ENCODE measurements at regions not wholly inside any gene's neighbourhood (a gene's known extent, or its start where the extent isn't known, plus 50 kb on each side); places are given as distances from the start of the nearest gene placed in this dataset.

GRCh38 chr10:35722636-35723035, 80.5 kb upstream of the FZD8 start:
- TF ChIP-seq CTCF (IDR thresholded peaks at IDR 0.05; ENCODE audit: insufficient read depth, low read depth, low read length, missing control alignments) = no peak
- no peak for DNase-seq (ENCODE audit: low read depth)
- H3K4me3 ChIP-seq (ENCODE audit: low read depth, low read length) = no peak overlapping the region

- H3K4me3 ChIP-seq (ENCODE audit: low read depth, low read length) = no peak overlapping the region
- no peak for TF ChIP-seq CTCF (IDR thresholded peaks at IDR 0.05; ENCODE audit: insufficient read depth, low read depth, low read length, missing control alignments)
- DNase-seq (ENCODE audit: low read depth) = no peak
Observed at GRCh38 chr10:35722226-35722625, 80.1 kb upstream of the FZD8 start.

GRCh38 chr10:35720366-35720765, 78.3 kb upstream of the FZD8 start:
- no peak for DNase-seq (ENCODE audit: low read depth)
- no peak overlapping the region for H3K4me3 ChIP-seq (ENCODE audit: low read depth, low read length)
- no peak for TF ChIP-seq CTCF (IDR thresholded peaks at IDR 0.05; ENCODE audit: insufficient read depth, low read depth, low read length, missing control alignments)

- H3K4me3 ChIP-seq (ENCODE audit: low read depth, low read length) = no peak overlapping the region
- no peak for TF ChIP-seq CTCF (IDR thresholded peaks at IDR 0.05; ENCODE audit: insufficient read depth, low read depth, low read length, missing control alignments)
- DNase-seq (ENCODE audit: low read depth) = no peak
Observed at GRCh38 chr10:35716776-35717175, 74.7 kb upstream of the FZD8 start.

GRCh38 chr10:35712486-35712885, 70.4 kb upstream of the FZD8 start:
- no peak overlapping the region for H3K4me3 ChIP-seq (ENCODE audit: low read depth, low read length)
- no peak for DNase-seq (ENCODE audit: low read depth)
- TF ChIP-seq CTCF (IDR thresholded peaks at IDR 0.05; ENCODE audit: insufficient read depth, low read depth, low read length, missing control alignments) = no peak

GRCh38 chr10:35711615-35712411, 69.7 kb upstream of the FZD8 start:
- no peak for DNase-seq (ENCODE audit: low read depth)
- no peak overlapping the region for H3K4me3 ChIP-seq (ENCODE audit: low read depth, low read length)
- TF ChIP-seq CTCF (IDR thresholded peaks at IDR 0.05; ENCODE audit: insufficient read depth, low read depth, low read length, missing control alignments) = no peak
